Gastrocnemius medialis (tissue), 4 donors: ENCODE measurements at regions not wholly inside any gene's neighbourhood (a gene's known extent, or its start where the extent isn't known, plus 50 kb on each side); places are given as distances from the start of the nearest gene placed in this dataset.

Experiments used
- ATAC-seq, 2 donors: fragments of 150-250 bp; one replicate each; pipeline ENCODE4 v1.9.1; 2016
- DNase-seq, 2 donors: peaks; one replicate each; pipeline ENCODE4 v3.0.0-alpha.2; 2019
- H3K27ac ChIP-seq, 4 donors: fragments of 200-600 bp; sonication (generic); 1 replicate in 1 of 4; 2 replicates in 3 of 4; pipeline ENCODE4 v1.5.1; 2016 to 2018; ENCODE audit warnings: mild to moderate bottlenecking in 2 of 4, moderate library complexity in 1 of 4
- H3K27me3 ChIP-seq, 3 donors: fragments of 200-600 bp; sonication (generic) in 2 of 3; 1 replicate in 1 of 3; 2 replicates in 2 of 3; pipeline versions ENCODE4 v1.5.1 to v1.6.0; 2016 to 2019; ENCODE audit warnings: mild to moderate bottlenecking in 1 of 3, moderate library complexity in 1 of 3
- H3K36me3 ChIP-seq, 2 donors: fragments of 200-600 bp; sonication (generic) in 1 of 2; one replicate each; pipeline ENCODE4 v1.5.1; 2017 to 2018
- H3K4me1 ChIP-seq, 2 donors: fragments of 200-600 bp; sonication (generic) in 1 of 2; one replicate each; pipeline ENCODE4 v1.5.1; 2016 to 2017; ENCODE audit warnings: mild to moderate bottlenecking in 2 of 2
- H3K4me3 ChIP-seq, 4 donors: fragments of 200-600 bp; sonication (generic) in 3 of 4; 1 replicate in 1 of 4; 2 replicates in 3 of 4; pipeline ENCODE4 v1.5.1; 2016 to 2019; ENCODE audit warnings: mild to moderate bottlenecking in 2 of 4
- H3K9me3 ChIP-seq, 3 donors: fragments of 200-600 bp; sonication (generic) in 2 of 3; 1 replicate in 1 of 3; 2 replicates in 2 of 3; pipeline ENCODE4 v1.5.1; 2016 to 2019
- CTCF ChIP-seq, 5 experiments: fragments of 450-650 bp in 3 of 5; fragments of 200-600 bp in 2 of 5; sonication (generic) in 2 of 5; IDR thresholded peaks in 4 of 5; conservative IDR thresholded peaks in 1 of 5; 1 replicate in 4 of 5; 2 replicates in 1 of 5; pipeline ENCODE4 v1.5.1; 2016 to 2019; ENCODE audit warnings: antibody characterized with exemption in 5 of 5, mild to moderate bottlenecking in 3 of 5, moderate library complexity in 3 of 5
- POLR2A ChIP-seq, 2 donors: fragments of 450-650 bp; IDR thresholded peaks; one replicate each; pipeline ENCODE4 v1.6.1; 2017; ENCODE audit warnings: antibody characterized with exemption in 2 of 2, mild to moderate bottlenecking in 2 of 2, moderate library complexity in 2 of 2
- in situ Hi-C, 4 donors: fragments of 200-750 bp; cut with MboI; loops; one replicate each; pipeline versions ENCODE4 v1.15.0 to v1.8.0; 2017; ENCODE audit warnings: low sequenced_read_pairs in 4 of 4
- intact Hi-C: fragments of 100-400 bp; cut with DNase I; formaldehyde crosslinking; loops from one replicate; pipeline ENCODE4 v1.15.1; 2023; ENCODE audit warnings: low total_unique reads

DNA sequence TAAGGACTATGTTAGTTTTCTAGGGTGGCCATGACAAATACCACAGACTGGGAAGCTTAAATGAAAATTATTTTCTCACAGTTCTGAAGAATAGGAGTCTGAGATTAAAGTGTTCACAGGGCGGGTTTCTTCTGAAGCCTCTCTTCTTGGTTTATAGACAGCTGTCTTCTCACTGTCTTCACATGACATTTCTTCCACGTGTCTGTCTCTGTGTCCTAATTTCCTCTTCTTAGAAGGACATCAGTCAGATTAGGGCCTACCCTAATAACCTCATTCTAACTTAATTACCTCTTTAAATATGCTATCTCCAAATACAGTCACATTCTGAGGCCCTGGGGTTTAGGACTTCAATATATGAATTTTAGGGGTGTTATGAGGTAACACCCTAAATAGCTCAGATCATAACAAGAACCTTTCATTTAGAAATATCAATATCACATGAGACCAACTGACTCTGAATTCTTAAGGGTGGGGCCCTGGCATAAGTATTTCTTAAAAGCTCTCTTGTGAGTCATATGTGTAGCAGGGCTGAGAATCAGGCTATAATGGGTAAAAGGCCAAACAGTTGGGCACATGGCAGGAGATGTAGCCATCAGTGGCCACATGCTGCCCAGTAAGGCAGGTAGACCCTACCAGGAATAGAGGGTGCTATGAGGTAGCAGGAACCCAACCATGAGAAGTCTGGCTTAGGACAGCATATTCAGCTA, 62.0 kb upstream of the TENT5A start:
- no peaks in the 10 kb centered on the region for H3K4me1 ChIP-seq
- in situ Hi-C loops: no loop called here
- no peaks in the 10 kb centered on the region for H3K9me3 ChIP-seq
- TF ChIP-seq CTCF (IDR thresholded peaks at IDR 0.05 in 4 of 5, conservative IDR thresholded peaks at IDR 0.05 in 1 of 5) (no peak), POLR2A (IDR thresholded peaks at IDR 0.05) (no peak)
- H3K27ac ChIP-seq: no peak overlapping the region
- H3K36me3 ChIP-seq: no peaks in the 10 kb centered on the region
- H3K4me3 ChIP-seq: no peak overlapping the region
- intact Hi-C loops: no loop called here
- H3K27me3 ChIP-seq: no peaks in the 10 kb centered on the region
- DNase-seq: no peak
- ATAC-seq: no peak

DNA sequence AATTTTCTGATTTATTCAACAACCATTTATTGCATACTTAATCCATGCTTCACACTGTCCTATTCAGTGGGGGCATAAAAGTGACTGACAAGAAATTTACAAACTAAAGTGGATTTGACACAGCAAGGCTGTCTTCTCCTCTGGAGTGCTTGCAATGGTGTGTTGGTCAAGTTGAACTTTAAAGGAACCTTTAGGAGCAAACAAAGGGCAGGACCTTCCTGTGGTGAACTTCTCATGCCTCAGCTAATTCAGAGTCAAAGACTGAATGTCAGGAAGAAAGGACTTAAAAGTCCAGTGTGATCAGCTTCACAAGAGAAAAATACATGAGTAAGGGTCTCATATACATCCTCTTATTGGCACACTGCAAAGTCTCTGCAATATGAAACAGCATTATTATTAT, 60.8 kb upstream of the TENT5A start:
- no peak for TF ChIP-seq POLR2A (IDR thresholded peaks at IDR 0.05)
- no peak for TF ChIP-seq CTCF (IDR thresholded peaks at IDR 0.05 in 4 of 5, conservative IDR thresholded peaks at IDR 0.05 in 1 of 5)
- intact Hi-C loops: no loop called here
- ATAC-seq: no peak

DNA sequence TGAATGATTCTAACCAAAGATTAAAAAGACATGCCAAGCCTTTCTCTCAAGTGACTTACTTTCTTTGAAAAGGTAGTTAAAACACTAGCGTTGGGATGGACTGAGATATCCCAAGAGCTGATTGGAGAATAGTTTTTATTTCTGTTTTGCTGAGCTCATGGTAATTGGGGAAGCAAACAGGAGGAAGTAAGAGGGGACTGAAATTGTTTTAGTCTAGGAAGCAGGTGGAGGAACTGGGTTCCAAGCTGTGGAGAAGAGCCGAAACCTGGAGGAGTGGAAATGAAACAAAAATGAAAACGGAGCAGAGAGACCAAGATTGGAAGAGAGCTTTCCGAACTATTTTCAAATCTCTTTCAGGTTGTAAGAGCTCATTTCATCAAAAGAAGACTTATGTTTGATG, 59.9 kb upstream of the TENT5A start:
- Histone ChIP-seq H3K27ac (no peak overlapping the region), H3K9me3 (no peaks in the 10 kb centered on the region), H3K27me3 (no peaks in the 10 kb centered on the region), H3K4me3 (no peak overlapping the region), H3K4me1 (no peaks in the 10 kb centered on the region), H3K36me3 (no peaks in the 10 kb centered on the region)
- ATAC-seq: no peak
- no peak for TF ChIP-seq CTCF (IDR thresholded peaks at IDR 0.05 in 4 of 5, conservative IDR thresholded peaks at IDR 0.05 in 1 of 5)
- TF ChIP-seq POLR2A (IDR thresholded peaks at IDR 0.05): no peak
- intact Hi-C loops: no loop called here
- DNase-seq: no peak
- in situ Hi-C loops: no loop called here

More for the DNA sequence above, 60.8 kb upstream of the TENT5A start:
- no peaks in the 10 kb centered on the region for H3K36me3 ChIP-seq
- no peaks in the 10 kb centered on the region for H3K4me1 ChIP-seq
- DNase-seq: no peak
- H3K9me3 ChIP-seq: no peaks in the 10 kb centered on the region
- in situ Hi-C loops: no loop called here
- H3K27ac ChIP-seq: no peak overlapping the region
- no peaks in the 10 kb centered on the region for H3K27me3 ChIP-seq
- no peak overlapping the region for H3K4me3 ChIP-seq

DNA sequence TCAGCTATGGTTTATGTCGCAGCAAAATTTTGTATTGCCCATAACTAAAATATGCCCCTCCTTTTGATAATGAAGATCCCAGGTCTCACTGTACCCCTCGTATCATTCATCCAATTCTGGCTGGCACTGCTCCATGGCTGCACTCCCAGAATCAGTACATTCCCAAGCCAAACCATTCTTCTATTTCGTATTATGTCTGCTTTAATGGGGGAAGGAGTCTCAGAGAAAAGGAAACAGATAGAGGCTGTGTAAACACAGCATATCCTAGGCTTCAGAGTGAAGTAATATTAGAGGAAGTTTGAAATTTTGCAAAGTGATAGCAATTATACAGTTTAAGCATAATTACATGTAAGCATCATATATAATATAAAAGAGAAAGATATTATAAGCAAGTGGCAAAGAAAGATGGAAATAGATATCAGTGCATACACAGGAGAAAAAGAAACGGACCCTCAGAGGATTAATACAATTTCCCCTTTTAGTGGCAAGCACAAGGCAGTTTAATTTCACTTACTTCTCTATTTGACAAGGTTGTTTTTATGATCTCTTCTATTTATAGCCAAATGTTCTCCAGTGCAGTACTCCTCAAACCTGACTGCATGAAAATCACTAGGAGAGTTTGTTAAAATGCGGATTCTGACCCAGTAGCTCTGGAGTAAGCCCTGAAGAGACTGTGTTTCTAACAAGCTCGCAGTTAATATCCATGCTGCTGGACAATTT, 56.5 kb upstream of the TENT5A start:
- H3K4me3 ChIP-seq: peak overlapping the region in 2 of 4 donors; percentile 6 to 16
- no peaks in the 10 kb centered on the region for H3K27me3 ChIP-seq
- H3K27ac ChIP-seq: no peak overlapping the region
- H3K4me1 ChIP-seq: no peaks in the 10 kb centered on the region
- no peak for TF ChIP-seq POLR2A (IDR thresholded peaks at IDR 0.05)
- no peak for TF ChIP-seq CTCF (IDR thresholded peaks at IDR 0.05 in 4 of 5, conservative IDR thresholded peaks at IDR 0.05 in 1 of 5)
- intact Hi-C loops: no loop called here
- no peaks in the 10 kb centered on the region for H3K9me3 ChIP-seq
- ATAC-seq (no peak), DNase-seq (no peak)
- in situ Hi-C loops: no loop called here
- H3K36me3 ChIP-seq: no peaks in the 10 kb centered on the region
